ENCODE measurements at regions not wholly inside any gene's neighbourhood (a gene's known extent, or its start where the extent isn't known, plus 50 kb on each side); places are given as distances from the start of the nearest gene placed in this dataset.
A peak's percentile ranks its signal among the peaks of the same experiment; 100 is the strongest.

GRCh38 chr12:68445824-68446223, 113.7 kb upstream of the MDM1 start:
- Histone ChIP-seq H3K9ac (ENCODE audit: low read length) (no peak overlapping the region), H3K9me2 (replicated peaks; ENCODE audit: insufficient read depth, low read length) (no peaks in the 10 kb centered on the region), H3K79me2 (ENCODE audit: low read length) (no peaks in the 10 kb centered on the region), H3K27ac (ENCODE audit: low read length) (no peak overlapping the region), H3K27me3 (replicated peaks; ENCODE audit: insufficient read depth, low read length) (no peaks in the 10 kb centered on the region), H3F3A (ENCODE audit: insufficient read depth, low read length) (peaks cover 10% of the 10 kb centered on the region), H3K4me1 (ENCODE audit: low read length) (peaks cover 36% of the 10 kb centered on the region), H2AFZ (ENCODE audit: low read length) (no peak overlapping the region), H3K4me3 (ENCODE audit: low read length) (no peak overlapping the region), H3K9me3 (replicated peaks; ENCODE audit: insufficient read depth, low read length) (no peaks in the 10 kb centered on the region), H3K36me3 (replicated peaks; ENCODE audit: insufficient read depth, low read length) (no peaks in the 10 kb centered on the region), H4K20me1 (ENCODE audit: insufficient read depth, low read length) (no peaks in the 10 kb centered on the region), H3K4me2 (ENCODE audit: low read depth, low read length) (no peak overlapping the region)
- no peak for DNase-seq
- TF ChIP-seq EZH2phosphoT487 (IDR thresholded peaks at IDR 0.05; ENCODE audit: low read length) (no peak), EZH2 (optimal IDR thresholded peaks at IDR 0.05; ENCODE audit: low read depth, low read length) (no peak), CTCF (IDR thresholded peaks at IDR 0.05; ENCODE audit: low read length) (no peak)

- Histone ChIP-seq H2AFZ (ENCODE audit: low read length) (no peak overlapping the region), H3K79me2 (ENCODE audit: low read length) (no peaks in the 10 kb centered on the region), H3K27me3 (replicated peaks; ENCODE audit: insufficient read depth, low read length) (no peaks in the 10 kb centered on the region), H3K4me3 (ENCODE audit: low read length) (no peak overlapping the region), H3K4me2 (ENCODE audit: low read depth, low read length) (no peak overlapping the region; the same call in 1 of the 2 replicates), H3K9me3 (replicated peaks; ENCODE audit: insufficient read depth, low read length) (no peaks in the 10 kb centered on the region), H3K9ac (ENCODE audit: low read length) (no peak overlapping the region), H3K36me3 (replicated peaks; ENCODE audit: insufficient read depth, low read length) (no peaks in the 10 kb centered on the region), H4K20me1 (ENCODE audit: insufficient read depth, low read length) (no peaks in the 10 kb centered on the region), H3K4me1 (ENCODE audit: low read length) (peaks cover 42% of the 10 kb centered on the region), H3K27ac (ENCODE audit: low read length) (no peak overlapping the region), H3K9me2 (replicated peaks; ENCODE audit: insufficient read depth, low read length) (no peaks in the 10 kb centered on the region), H3F3A (ENCODE audit: insufficient read depth, low read length) (peaks cover 16% of the 10 kb centered on the region)
- no peak for DNase-seq
- no peak for TF ChIP-seq EZH2 (optimal IDR thresholded peaks at IDR 0.05; ENCODE audit: low read depth, low read length)
- no peak for TF ChIP-seq CTCF (IDR thresholded peaks at IDR 0.05; ENCODE audit: low read length)
- TF ChIP-seq EZH2phosphoT487 (IDR thresholded peaks at IDR 0.05; ENCODE audit: low read length): no peak
Observed at GRCh38 chr12:68446384-68446783, 114.2 kb upstream of the MDM1 start.

GRCh38 chr12:68446901-68447796, 115.0 kb upstream of the MDM1 start:
- no peak overlapping the region; the same call in 1 of the 2 replicates for H3K9ac ChIP-seq (ENCODE audit: low read length)
- no peaks in the 10 kb centered on the region for H3K27me3 ChIP-seq (replicated peaks; ENCODE audit: insufficient read depth, low read length)
- DNase-seq: peak; percentile 19
- no peaks in the 10 kb centered on the region for H3K36me3 ChIP-seq (replicated peaks; ENCODE audit: insufficient read depth, low read length)
- H3K79me2 ChIP-seq (ENCODE audit: low read length): no peaks in the 10 kb centered on the region
- H3K9me2 ChIP-seq (replicated peaks; ENCODE audit: insufficient read depth, low read length): no peaks in the 10 kb centered on the region
- H3K4me1 ChIP-seq (ENCODE audit: low read length): peaks cover 49% of the 10 kb centered on the region
- H3F3A ChIP-seq (ENCODE audit: insufficient read depth, low read length): peaks cover 23% of the 10 kb centered on the region
- H2AFZ ChIP-seq (ENCODE audit: low read length): peak overlapping the region; percentile 14; the same call in 1 of the 2 replicates
- peak overlapping the region; percentile 62 for H3K4me2 ChIP-seq (ENCODE audit: low read depth, low read length)
- H3K27ac ChIP-seq (ENCODE audit: low read length): peak overlapping the region; percentile 21; the same call in 1 of the 2 replicates
- TF ChIP-seq CTCF (IDR thresholded peaks at IDR 0.05; ENCODE audit: low read length) (no peak), EZH2phosphoT487 (IDR thresholded peaks at IDR 0.05; ENCODE audit: low read length) (no peak), EZH2 (optimal IDR thresholded peaks at IDR 0.05; ENCODE audit: low read depth, low read length) (no peak)
- no peaks in the 10 kb centered on the region for H3K9me3 ChIP-seq (replicated peaks; ENCODE audit: insufficient read depth, low read length)
- H4K20me1 ChIP-seq (ENCODE audit: insufficient read depth, low read length): no peaks in the 10 kb centered on the region
- H3K4me3 ChIP-seq (ENCODE audit: low read length): peak overlapping the region; percentile 12; the same call in 1 of the 2 replicates

Measured in MM.1S (cell line).